NOMO-1 (cell line): ENCODE measurements at regions not wholly inside any gene's neighbourhood (a gene's known extent, or its start where the extent isn't known, plus 50 kb on each side); places are given as distances from the start of the nearest gene placed in this dataset.

ENCODE experiments used
- DNase-seq, 2 experiments: peaks; one replicate each; lab custom pipeline; 2025; ENCODE audit not compliant: unreplicated experiment in 2 of 2; lab: John Stamatoyannopoulos, UW

- no peak for DNase-seq
These were observed 78.3 kb upstream of the AOAH start for GRCh38 chr7:36802459-36803135.

- DNase-seq, result no peak
These were observed 72.7 kb upstream of the AOAH start for GRCh38 chr7:36796850-36797536.

- no peak for DNase-seq
These were observed 71.2 kb upstream of the AOAH start for GRCh38 chr7:36795451-36796021.

GRCh38 chr7:36794689-36795088 lies 70.4 kb upstream of the AOAH start:
- DNase-seq, result no peak

GRCh38 chr7:36792421-36792820 lies 68.1 kb upstream of the AOAH start:
- DNase-seq, result no peak

GRCh38 chr7:36790311-36790787 lies 66.1 kb upstream of the AOAH start:
- no peak for DNase-seq

GRCh38 chr7:36788825-36789470 lies 64.7 kb upstream of the AOAH start:
- no peak for DNase-seq

- DNase-seq, result no peak
These were observed 63.7 kb upstream of the AOAH start for GRCh38 chr7:36787933-36788378.

GRCh38 chr7:36784991-36785940 lies 61.0 kb upstream of the AOAH start:
- peak; percentile 35 to 74 for DNase-seq

GRCh38 chr7:36781011-36781738 lies 56.9 kb upstream of the AOAH start:
- peak; percentile 17 to 19 for DNase-seq

GRCh38 chr7:36777855-36778254 lies 53.6 kb upstream of the AOAH start:
- no peak for DNase-seq

GRCh38 chr7:36777062-36777461 lies 52.8 kb upstream of the AOAH start:
- peak; percentile 20 to 56 for DNase-seq

- DNase-seq, result peak; percentile 35 to 80
These were observed 51.4 kb upstream of the AOAH start for GRCh38 chr7:36775676-36776075.

- DNase-seq, result peak; percentile 17 to 25
These were observed 50.8 kb upstream of the AOAH start for GRCh38 chr7:36775061-36775620.
